ENCODE measurements at regions not wholly inside any gene's neighbourhood (a gene's known extent, or its start where the extent isn't known, plus 50 kb on each side); places are given as distances from the start of the nearest gene placed in this dataset.

DNA sequence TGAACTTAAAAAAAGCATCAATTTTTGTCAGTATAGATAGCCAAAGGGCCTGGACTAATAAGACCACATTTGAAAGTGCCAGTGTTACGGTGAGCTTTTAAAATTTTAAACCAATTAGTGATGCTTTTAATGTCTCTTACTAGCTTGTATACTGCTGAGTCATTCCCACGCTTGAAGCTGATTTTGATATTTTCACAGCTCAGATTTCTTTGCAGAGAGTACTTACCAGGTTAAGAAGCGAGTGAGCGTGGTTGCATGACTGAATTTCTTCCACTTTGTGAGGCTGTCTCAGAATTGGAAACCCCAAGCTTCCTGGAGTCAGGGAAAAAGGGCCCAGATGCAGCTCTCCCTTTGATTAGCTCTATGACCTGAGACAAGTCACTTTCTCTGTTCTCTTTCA, 74.5 kb upstream of the NBEA start:
- TF ChIP-seq GATA2 (IDR thresholded peaks at IDR 0.05; ENCODE audit: low read depth, low read length): no peak
- TF ChIP-seq GATA3 (IDR thresholded peaks at IDR 0.05; ENCODE audit: low read depth, low read length): no peak

DNA sequence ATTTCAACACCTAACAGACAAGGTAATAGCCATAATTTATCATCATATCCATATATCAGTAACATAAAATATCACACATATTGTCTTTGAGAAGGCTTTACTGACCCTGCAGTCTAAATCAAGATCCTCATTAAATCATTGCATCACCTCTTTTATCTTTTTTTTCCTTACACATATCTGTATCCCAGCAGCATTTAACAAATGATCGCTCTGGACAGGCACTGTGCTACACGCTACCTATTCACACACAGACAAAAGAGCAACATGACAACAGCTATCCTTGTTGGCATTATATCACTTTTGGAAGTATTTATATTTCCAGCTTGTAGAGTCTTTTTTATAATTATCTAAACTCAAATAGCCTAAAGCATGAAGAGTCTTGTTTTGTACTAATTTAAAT, 73.3 kb upstream of the NBEA start:
- TF ChIP-seq GATA3 (IDR thresholded peaks at IDR 0.05; ENCODE audit: low read depth, low read length) (no peak), GATA2 (IDR thresholded peaks at IDR 0.05; ENCODE audit: low read depth, low read length) (no peak)

DNA sequence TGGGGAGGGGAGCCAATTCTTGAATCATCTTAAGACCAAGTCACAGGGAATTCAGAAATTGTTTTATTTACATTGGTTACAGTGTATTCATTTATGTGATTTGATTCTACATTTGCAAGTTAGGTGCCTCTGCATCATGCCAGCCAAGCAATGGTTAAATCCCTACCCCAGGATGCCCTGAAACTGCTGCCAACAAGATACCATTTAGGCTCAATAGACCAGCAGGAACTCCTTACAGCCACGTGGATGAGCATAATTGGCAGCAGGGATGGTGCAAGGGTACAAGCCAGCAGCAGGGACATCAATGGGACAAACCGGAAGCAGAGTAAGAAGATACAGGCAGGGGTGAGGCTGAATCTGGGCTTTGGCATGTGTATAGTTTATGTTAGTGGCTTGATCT, 72.4 kb upstream of the NBEA start:
- TF ChIP-seq GATA2 (IDR thresholded peaks at IDR 0.05; ENCODE audit: low read depth, low read length): no peak
- no peak for TF ChIP-seq GATA3 (IDR thresholded peaks at IDR 0.05; ENCODE audit: low read depth, low read length)

DNA sequence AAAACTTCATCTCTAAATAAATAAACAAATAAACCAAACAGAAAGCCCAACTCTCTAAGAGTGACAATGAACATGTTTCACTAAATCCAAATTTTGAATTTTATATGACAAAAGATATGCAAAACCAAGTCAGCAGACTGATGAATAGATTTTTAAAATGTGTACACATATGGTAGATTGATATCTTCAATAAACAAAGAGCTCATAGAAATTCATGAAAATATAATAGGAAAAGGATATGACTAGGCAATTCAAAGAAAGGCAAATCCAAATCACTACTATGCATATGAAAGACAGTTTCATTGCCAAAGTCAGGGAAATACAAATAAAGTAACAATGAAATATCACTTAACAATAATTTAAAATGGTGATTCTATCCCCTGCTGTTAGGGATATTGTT, 63.7 kb upstream of the NBEA start:
- no peak for TF ChIP-seq GATA2 (IDR thresholded peaks at IDR 0.05; ENCODE audit: low read depth, low read length)
- TF ChIP-seq GATA3 (IDR thresholded peaks at IDR 0.05; ENCODE audit: low read depth, low read length): no peak

DNA sequence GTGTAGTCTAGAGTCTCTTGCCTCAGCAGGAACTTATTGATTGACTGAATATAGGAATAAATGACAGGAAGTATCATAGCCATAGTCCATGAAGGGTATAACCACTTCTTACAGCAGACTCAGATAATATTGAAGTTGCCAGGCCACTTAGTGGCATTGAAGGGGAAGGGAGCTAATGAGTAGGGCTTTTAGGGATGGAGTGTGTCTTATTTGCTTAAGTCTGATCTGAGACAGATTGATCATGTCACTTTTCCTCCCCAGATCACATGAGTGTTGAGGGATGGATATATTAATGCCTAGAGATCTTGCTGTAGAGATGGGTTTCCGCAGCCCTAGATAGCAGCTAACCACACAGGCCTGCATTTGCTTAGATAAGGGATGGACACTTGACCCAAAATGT, 62.2 kb upstream of the NBEA start:
- TF ChIP-seq GATA3 (IDR thresholded peaks at IDR 0.05; ENCODE audit: low read depth, low read length) (no peak), GATA2 (IDR thresholded peaks at IDR 0.05; ENCODE audit: low read depth, low read length) (no peak)

DNA sequence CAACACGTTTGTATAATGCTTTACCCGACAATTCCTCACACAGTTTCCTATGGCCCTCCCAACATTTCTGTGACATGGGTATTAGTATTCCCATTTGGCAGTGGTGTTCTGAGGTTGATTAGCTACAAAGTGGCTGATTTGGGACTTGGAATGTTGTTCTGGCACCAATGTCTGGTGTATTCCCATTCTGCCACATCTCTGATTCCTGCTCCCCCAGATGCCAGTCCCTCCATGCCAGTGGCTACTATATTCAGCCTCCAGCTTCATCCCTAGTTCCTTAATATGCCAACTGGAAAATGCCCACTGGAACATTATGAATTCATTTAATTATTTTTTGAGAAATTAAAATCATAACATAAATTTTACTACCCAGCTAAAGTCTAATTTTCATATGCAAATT, 60.6 kb upstream of the NBEA start:
- TF ChIP-seq GATA3 (IDR thresholded peaks at IDR 0.05; ENCODE audit: low read depth, low read length) (no peak), GATA2 (IDR thresholded peaks at IDR 0.05; ENCODE audit: low read depth, low read length) (no peak)

DNA sequence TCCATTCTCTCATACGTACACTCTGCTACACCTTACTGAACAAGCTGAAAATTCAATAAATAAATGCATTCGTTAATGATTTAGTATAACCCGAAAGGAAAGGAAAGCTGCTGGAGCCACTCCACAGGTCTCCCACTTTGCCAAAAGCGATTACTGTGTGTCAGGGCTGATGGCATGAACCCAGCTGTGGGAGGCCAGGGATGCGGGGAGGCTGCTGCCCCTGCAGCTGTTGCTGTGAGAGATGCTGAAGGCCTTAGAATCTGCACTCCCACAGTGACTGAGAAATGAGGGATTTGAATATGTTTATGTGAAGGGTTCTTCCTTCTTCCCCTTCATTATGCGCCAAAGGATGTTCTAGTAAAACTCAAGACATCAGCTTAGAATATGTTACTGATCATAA, 58.7 kb upstream of the NBEA start:
- TF ChIP-seq GATA3 (IDR thresholded peaks at IDR 0.05; ENCODE audit: low read depth, low read length) (no peak), GATA2 (IDR thresholded peaks at IDR 0.05; ENCODE audit: low read depth, low read length) (no peak)

DNA sequence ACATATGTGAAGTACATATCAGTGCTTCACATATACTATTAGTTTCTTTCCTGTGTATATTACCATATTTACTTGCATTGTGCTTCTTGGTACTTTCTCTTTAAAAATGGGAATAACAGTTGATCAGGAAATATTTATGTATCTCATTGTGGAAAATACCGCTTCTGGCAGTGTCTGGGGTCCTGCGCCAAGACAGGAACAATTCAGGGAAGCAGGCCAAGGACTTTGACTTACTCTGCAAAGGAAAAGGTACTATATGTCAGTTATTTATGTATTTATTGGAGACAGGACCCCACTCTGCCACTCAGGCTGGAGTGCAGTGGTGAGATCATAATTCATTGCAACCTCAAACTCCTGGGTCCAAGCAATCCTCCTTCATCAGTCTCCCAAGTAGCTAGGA, 57.7 kb upstream of the NBEA start:
- TF ChIP-seq GATA2 (IDR thresholded peaks at IDR 0.05; ENCODE audit: low read depth, low read length) (no peak), GATA3 (IDR thresholded peaks at IDR 0.05; ENCODE audit: low read depth, low read length) (no peak)

DNA sequence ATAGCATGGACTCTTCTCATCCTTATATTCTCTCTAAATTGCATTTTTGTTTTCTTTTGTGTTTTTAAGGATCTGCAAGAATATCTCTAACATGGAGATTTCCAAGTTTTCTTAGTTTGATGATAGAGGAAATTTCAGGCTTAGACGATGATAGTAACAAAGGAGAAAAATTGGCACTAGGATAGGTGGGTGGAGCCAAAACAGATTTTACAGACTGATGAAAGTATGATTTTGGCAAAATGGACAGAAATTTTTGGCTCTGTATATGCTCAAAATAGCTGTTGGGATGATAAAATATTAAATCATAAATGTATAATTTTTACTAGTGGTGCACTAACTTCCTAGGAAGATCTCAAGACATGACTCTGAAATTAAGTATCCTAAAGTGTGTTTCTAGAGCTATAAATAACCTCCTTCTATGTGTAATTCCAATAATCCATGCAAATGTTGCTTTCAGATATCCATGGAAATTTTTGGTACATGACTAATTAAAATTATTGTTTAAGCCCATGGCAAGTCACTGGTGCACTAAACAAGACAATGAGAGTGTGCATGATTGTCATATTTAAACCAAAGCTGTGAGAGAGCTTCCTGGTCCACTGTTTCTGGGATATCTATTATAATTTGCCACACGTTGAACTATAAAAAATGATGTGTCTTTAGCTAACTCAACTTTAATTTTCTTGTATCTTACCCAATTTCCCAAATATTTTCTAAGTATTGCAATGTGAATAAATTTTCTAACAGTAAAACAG, 55.8 kb upstream of the NBEA start:
- TF ChIP-seq GATA2 (IDR thresholded peaks at IDR 0.05; ENCODE audit: low read depth, low read length) (no peak), GATA3 (IDR thresholded peaks at IDR 0.05; ENCODE audit: low read depth, low read length) (no peak)

DNA sequence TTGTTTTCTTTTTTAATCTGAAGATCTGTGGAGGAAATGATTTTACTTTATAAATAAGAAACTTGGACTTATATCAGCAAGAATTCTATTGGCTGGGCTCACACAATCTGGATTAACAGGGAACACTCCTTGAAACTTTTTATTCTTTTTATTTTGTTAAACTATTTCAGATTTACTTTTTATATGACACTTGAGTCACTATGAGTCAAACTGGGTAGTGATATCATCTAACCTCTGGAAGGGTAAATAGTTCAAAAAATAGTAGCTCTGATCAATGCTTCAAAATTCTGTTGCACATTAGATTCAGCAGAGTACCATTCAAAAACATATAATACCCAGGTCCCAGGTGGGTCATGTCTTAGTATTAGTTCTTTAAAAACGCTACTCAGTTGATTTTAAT, 55.1 kb upstream of the NBEA start:
- TF ChIP-seq GATA3 (IDR thresholded peaks at IDR 0.05; ENCODE audit: low read depth, low read length) (no peak), GATA2 (IDR thresholded peaks at IDR 0.05; ENCODE audit: low read depth, low read length) (no peak)

Data from SH-SY5Y (cell line).